ENCODE measurements at regions not wholly inside any gene's neighbourhood (a gene's known extent, or its start where the extent isn't known, plus 50 kb on each side); places are given as distances from the start of the nearest gene placed in this dataset.

DNA sequence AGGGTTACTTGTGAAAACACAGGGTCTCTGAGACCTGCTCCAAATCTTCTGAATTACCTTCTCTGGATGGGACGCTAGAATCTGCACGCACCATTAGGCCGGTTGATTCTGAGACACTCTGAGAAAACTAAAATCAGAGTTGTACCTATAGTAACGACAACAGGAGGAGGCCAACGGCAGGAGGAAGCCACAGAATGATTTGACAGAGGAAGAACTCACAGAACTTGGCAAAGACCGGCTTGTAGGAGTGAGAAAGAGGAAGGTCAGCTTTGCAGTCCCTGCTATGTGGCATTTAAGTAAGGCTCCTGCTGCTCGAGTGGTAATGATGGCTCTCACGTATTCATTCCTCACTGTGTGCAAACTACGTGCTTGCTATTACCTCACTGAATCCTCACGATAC is 483.0 kb downstream of the TMEM114 start:
- H3K4me1 ChIP-seq = no peaks in the 10 kb centered on the region
- H3K27ac Mint-ChIP-seq (ENCODE audit: unreplicated experiment) = no peak overlapping the region
- H3K36me3 Mint-ChIP-seq (ENCODE audit: insufficient read depth, unreplicated experiment) = no peaks in the 10 kb centered on the region
- CTCF ChIA-PET = no interaction called here
- no peaks in the 10 kb centered on the region for H3K27me3 ChIP-seq (replicated peaks; ENCODE audit: control insufficient read depth, insufficient read depth, low read length)
- TF ChIP-seq, protein P1, sequence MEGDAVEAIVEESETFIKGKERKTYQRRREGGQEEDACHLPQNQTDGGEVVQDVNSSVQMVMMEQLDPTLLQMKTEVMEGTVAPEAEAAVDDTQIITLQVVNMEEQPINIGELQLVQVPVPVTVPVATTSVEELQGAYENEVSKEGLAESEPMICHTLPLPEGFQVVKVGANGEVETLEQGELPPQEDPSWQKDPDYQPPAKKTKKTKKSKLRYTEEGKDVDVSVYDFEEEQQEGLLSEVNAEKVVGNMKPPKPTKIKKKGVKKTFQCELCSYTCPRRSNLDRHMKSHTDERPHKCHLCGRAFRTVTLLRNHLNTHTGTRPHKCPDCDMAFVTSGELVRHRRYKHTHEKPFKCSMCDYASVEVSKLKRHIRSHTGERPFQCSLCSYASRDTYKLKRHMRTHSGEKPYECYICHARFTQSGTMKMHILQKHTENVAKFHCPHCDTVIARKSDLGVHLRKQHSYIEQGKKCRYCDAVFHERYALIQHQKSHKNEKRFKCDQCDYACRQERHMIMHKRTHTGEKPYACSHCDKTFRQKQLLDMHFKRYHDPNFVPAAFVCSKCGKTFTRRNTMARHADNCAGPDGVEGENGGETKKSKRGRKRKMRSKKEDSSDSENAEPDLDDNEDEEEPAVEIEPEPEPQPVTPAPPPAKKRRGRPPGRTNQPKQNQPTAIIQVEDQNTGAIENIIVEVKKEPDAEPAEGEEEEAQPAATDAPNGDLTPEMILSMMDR (IDR thresholded peaks at IDR 0.05; ENCODE audit: insufficient read depth in 1 of 2, low read depth in 1 of 2, low read length in 1 of 2, severe bottlenecking in 1 of 2, unreplicated experiment in 1 of 2) = no peak
- H3K4me3 ChIP-seq (ENCODE audit: low read depth, low read length) = no peak overlapping the region
- H3K4me1 Mint-ChIP-seq (ENCODE audit: low read depth, unreplicated experiment) = no peaks in the 10 kb centered on the region
- POLR2A ChIA-PET = no interaction called here
- no peaks in the 10 kb centered on the region for H3K36me3 ChIP-seq (ENCODE audit: control insufficient read depth, insufficient read depth, low read length)
- no peak overlapping the region for H3K4me3 Mint-ChIP-seq (ENCODE audit: unreplicated experiment)
- no TSS peak for BruUV-seq (replicated peaks)
- H3K9me3 Mint-ChIP-seq (ENCODE audit: unreplicated experiment) = peaks cover 10% of the 10 kb centered on the region
- no peaks in the 10 kb centered on the region for H3K27me3 Mint-ChIP-seq (ENCODE audit: insufficient read depth, unreplicated experiment)
- intact Hi-C loops (cut with micrococcal nuclease; ENCODE audit: unreplicated experiment) = no loop called here
- no peak for DNase-seq
- no peaks in the 10 kb centered on the region for H3K9me3 ChIP-seq

DNA sequence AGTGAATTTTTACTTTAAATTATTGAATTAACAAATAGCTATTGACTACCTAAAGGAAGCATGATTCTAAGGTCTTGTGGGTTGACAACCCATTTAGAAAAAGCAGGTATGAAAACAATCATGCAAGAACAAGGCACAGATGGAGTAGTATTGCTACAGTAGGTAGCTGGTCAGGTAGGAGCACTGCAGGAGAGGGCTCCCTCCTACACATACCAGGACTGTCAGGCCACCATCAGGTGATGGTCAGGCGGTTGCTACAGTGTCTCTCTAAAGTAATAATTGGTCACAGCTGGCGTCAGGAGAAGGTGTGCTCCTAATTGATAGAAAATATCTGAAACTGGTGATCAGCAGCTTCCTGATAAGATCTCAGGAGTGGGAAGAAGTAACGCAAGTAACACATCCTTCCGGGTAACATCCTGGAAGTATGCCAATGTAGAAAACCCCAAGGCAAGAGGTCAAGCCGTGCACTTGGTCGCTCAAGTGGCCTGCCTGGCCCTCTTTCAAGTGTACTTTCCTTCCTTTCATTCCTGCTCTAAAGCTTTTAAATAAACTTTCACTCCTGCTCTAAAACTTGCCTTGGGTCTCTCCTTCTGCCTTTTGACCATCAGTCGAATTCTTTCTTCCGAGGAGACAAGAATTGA is 486.5 kb downstream of the TMEM114 start:
- no TSS peak for BruUV-seq (replicated peaks)
- H3K27me3 ChIP-seq (replicated peaks; ENCODE audit: control insufficient read depth, insufficient read depth, low read length) = no peaks in the 10 kb centered on the region
- H3K4me3 ChIP-seq (ENCODE audit: low read depth, low read length) = no peak overlapping the region
- no peak overlapping the region for H3K27ac Mint-ChIP-seq (ENCODE audit: unreplicated experiment)
- H3K9me3 ChIP-seq = no peaks in the 10 kb centered on the region
- H3K4me1 Mint-ChIP-seq (ENCODE audit: low read depth, unreplicated experiment) = no peaks in the 10 kb centered on the region
- POLR2A ChIA-PET = no interaction called here
- intact Hi-C loops (cut with micrococcal nuclease; ENCODE audit: unreplicated experiment) = no loop called here
- no peak for DNase-seq
- TF ChIP-seq, protein P1 (IDR thresholded peaks at IDR 0.05; ENCODE audit: insufficient read depth in 1 of 2, low read depth in 1 of 2, low read length in 1 of 2, severe bottlenecking in 1 of 2, unreplicated experiment in 1 of 2) = no peak
- no peaks in the 10 kb centered on the region for H3K4me1 ChIP-seq
- no peak overlapping the region for H3K4me3 Mint-ChIP-seq (ENCODE audit: unreplicated experiment)
- H3K36me3 ChIP-seq (ENCODE audit: control insufficient read depth, insufficient read depth, low read length) = no peaks in the 10 kb centered on the region
- H3K27me3 Mint-ChIP-seq (ENCODE audit: insufficient read depth, unreplicated experiment) = peaks cover 12% of the 10 kb centered on the region
- peaks cover under 1% of the 10 kb centered on the region for H3K9me3 Mint-ChIP-seq (ENCODE audit: unreplicated experiment)
- CTCF ChIA-PET = no interaction called here
- no peaks in the 10 kb centered on the region for H3K36me3 Mint-ChIP-seq (ENCODE audit: insufficient read depth, unreplicated experiment)

DNA sequence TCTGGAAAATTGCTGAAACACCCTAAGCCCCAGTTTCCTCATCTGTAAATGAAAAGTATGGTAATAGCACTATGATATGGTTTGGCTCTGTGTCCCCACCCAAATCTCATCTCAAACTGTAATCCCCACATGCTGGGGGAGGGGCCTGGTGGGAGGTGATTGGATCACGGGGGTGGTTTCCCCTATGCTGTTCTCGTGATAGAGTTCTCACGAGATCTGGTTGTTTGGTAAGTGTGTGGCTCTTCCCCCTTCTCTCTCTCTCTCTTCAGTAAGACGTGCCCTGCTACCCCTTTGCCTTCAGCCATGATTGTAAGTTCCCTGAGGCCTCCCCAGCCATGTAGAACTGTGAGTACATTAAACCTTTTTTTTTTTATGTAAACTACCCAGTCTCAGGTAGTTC is 490.7 kb downstream of the TMEM114 start:
- no TSS peak for BruUV-seq (replicated peaks)
- H3K9me3 Mint-ChIP-seq (ENCODE audit: unreplicated experiment) = no peaks in the 10 kb centered on the region
- H3K4me3 Mint-ChIP-seq (ENCODE audit: unreplicated experiment) = no peak overlapping the region
- ChIA-PET POLR2A (no interaction called here), CTCF (no interaction called here)
- Histone ChIP-seq H3K27me3 (replicated peaks; ENCODE audit: control insufficient read depth, insufficient read depth, low read length) (no peaks in the 10 kb centered on the region), H3K36me3 (ENCODE audit: control insufficient read depth, insufficient read depth, low read length) (no peaks in the 10 kb centered on the region), H3K9me3 (no peaks in the 10 kb centered on the region), H3K4me3 (ENCODE audit: low read depth, low read length) (no peak overlapping the region), H3K4me1 (no peaks in the 10 kb centered on the region)
- intact Hi-C loops (cut with micrococcal nuclease; ENCODE audit: unreplicated experiment) = no loop called here
- TF ChIP-seq, protein P1 (IDR thresholded peaks at IDR 0.05; ENCODE audit: insufficient read depth in 1 of 2, low read depth in 1 of 2, low read length in 1 of 2, severe bottlenecking in 1 of 2, unreplicated experiment in 1 of 2) = no peak
- no peaks in the 10 kb centered on the region for H3K4me1 Mint-ChIP-seq (ENCODE audit: low read depth, unreplicated experiment)
- peaks cover 20% of the 10 kb centered on the region for H3K27me3 Mint-ChIP-seq (ENCODE audit: insufficient read depth, unreplicated experiment)
- H3K27ac Mint-ChIP-seq (ENCODE audit: unreplicated experiment) = no peak overlapping the region
- DNase-seq = no peak
- H3K36me3 Mint-ChIP-seq (ENCODE audit: insufficient read depth, unreplicated experiment) = no peaks in the 10 kb centered on the region

Data from Caco-2 (cell line).